ENCODE measurements at regions not wholly inside any gene's neighbourhood (a gene's known extent, or its start where the extent isn't known, plus 50 kb on each side); places are given as distances from the start of the nearest gene placed in this dataset.

GRCh38 chr13:63435667-63436324 is 2020.1 kb upstream of the PCDH20 start:
- DNase-seq: no peak

- DNase-seq: no peak
These were observed 2018.0 kb upstream of the PCDH20 start for GRCh38 chr13:63433546-63434150.

GRCh38 chr13:63427170-63427569 is 2011.5 kb upstream of the PCDH20 start:
- no peak for DNase-seq

GRCh38 chr13:63425131-63425530 is 2009.5 kb upstream of the PCDH20 start:
- no peak for DNase-seq

- no peak for DNase-seq
These were observed 2005.5 kb upstream of the PCDH20 start for GRCh38 chr13:63421123-63421522.

- no peak for DNase-seq
These were observed 2005.0 kb upstream of the PCDH20 start for GRCh38 chr13:63420685-63421084.

GRCh38 chr13:63414247-63414646 is 1998.6 kb upstream of the PCDH20 start:
- DNase-seq: no peak

- DNase-seq: no peak
These were observed 1994.2 kb upstream of the PCDH20 start for GRCh38 chr13:63409791-63410351.

- no peak for DNase-seq
These were observed 1992.9 kb upstream of the PCDH20 start for GRCh38 chr13:63408331-63409189.

GRCh38 chr13:63403733-63404132 is 1988.1 kb upstream of the PCDH20 start:
- no peak for DNase-seq

- no peak for DNase-seq
These were observed 1981.1 kb upstream of the PCDH20 start for GRCh38 chr13:63396746-63397145.

GRCh38 chr13:63393112-63393511 is 1977.5 kb upstream of the PCDH20 start:
- no peak for DNase-seq

- no peak for DNase-seq
These were observed 1974.1 kb upstream of the PCDH20 start for GRCh38 chr13:63389756-63390155.

GRCh38 chr13:63381078-63381859 is 1965.6 kb upstream of the PCDH20 start:
- DNase-seq: no peak

- DNase-seq: no peak
These were observed 1962.3 kb upstream of the PCDH20 start for GRCh38 chr13:63377986-63378385.

- DNase-seq: no peak
These were observed 1954.5 kb upstream of the PCDH20 start for GRCh38 chr13:63370101-63370500.

- DNase-seq: no peak
These were observed 1952.0 kb upstream of the PCDH20 start for GRCh38 chr13:63367522-63368198.

GRCh38 chr13:63364159-63364558 is 1948.5 kb upstream of the PCDH20 start:
- no peak for DNase-seq

GRCh38 chr13:63351533-63351932 is 1935.9 kb upstream of the PCDH20 start:
- no peak for DNase-seq

GRCh38 chr13:63351081-63351480 is 1935.4 kb upstream of the PCDH20 start:
- DNase-seq: no peak

GRCh38 chr13:63345835-63346234 is 1930.2 kb upstream of the PCDH20 start:
- DNase-seq: no peak

- DNase-seq: no peak
These were observed 1929.1 kb upstream of the PCDH20 start for GRCh38 chr13:63344711-63345110.
